PC-9 (cell line): ENCODE measurements at regions not wholly inside any gene's neighbourhood (a gene's known extent, or its start where the extent isn't known, plus 50 kb on each side); places are given as distances from the start of the nearest gene placed in this dataset.

Experiments used
- BruUV-seq: library from RNA; stranded (reverse); fragments of 400-500 nt; replicated peaks from 2 replicates; lab custom pipeline; 2021; lab: Mats Ljungman, UMichigan
- CTCF ChIA-PET: fragments of 300-600 bp; sonication (Branson Sonifier 250); formaldehyde crosslinking; loops from one replicate; lab custom pipeline; 2022; ENCODE audit warnings: antibody characterized with exemption; lab: Charles Lee
- POLR2A ChIA-PET: fragments of 300-600 bp; sonication (Branson Sonifier 250); formaldehyde crosslinking; loops from one replicate; lab custom pipeline; 2022; ENCODE audit warnings: antibody characterized with exemption; ENCODE audit not compliant: unreplicated experiment; lab: Charles Lee
- DNase-seq, 2 experiments: peaks; one replicate each; pipeline versions ENCODE4 v3.0.0 to v3.0.0-alpha.2; 2015 to 2022; ENCODE audit warnings: mixed read lengths in 1 of 2
- H2AFZ ChIP-seq: fragments of 200-600 bp; sonication (generic); 2 replicates; pipeline ENCODE4 v1.8.1; 2017; ENCODE audit warnings: antibody characterized with exemption
- H3F3A ChIP-seq: fragments of 200-600 bp; sonication (generic); 2 replicates; pipeline ENCODE4 v1.8.1; 2017; ENCODE audit warnings: antibody characterized with exemption, mild to moderate bottlenecking, low read depth; ENCODE audit not compliant: insufficient read depth
- H3K27ac ChIP-seq: fragments of 200-600 bp; sonication (generic); 2 replicates; pipeline ENCODE4 v1.6.1; 2016; ENCODE audit warnings: mixed run types
- H3K27me3 ChIP-seq: fragments of 200-600 bp; sonication (generic); 2 replicates; pipeline ENCODE4 v1.6.1; 2016; ENCODE audit warnings: low read depth, mixed run types; ENCODE audit not compliant: insufficient read depth
- H3K36me3 ChIP-seq: fragments of 200-600 bp; sonication (generic); 2 replicates; pipeline ENCODE4 v1.6.1; 2016; ENCODE audit warnings: low read depth, mixed run types
- H3K4me1 ChIP-seq: fragments of 200-600 bp; sonication (generic); replicated peaks from 2 replicates; pipeline ENCODE4 v1.6.1; 2016; ENCODE audit warnings: mixed run types; ENCODE audit not compliant: insufficient read depth
- H3K4me2 ChIP-seq: fragments of 200-600 bp; sonication (generic); 2 replicates; pipeline ENCODE4 v1.6.1; 2017; ENCODE audit warnings: mixed run types
- H3K4me3 ChIP-seq: fragments of 200-600 bp; sonication (generic); 2 replicates; pipeline ENCODE4 v1.6.1; 2016; ENCODE audit warnings: mixed run types
- H3K79me2 ChIP-seq: fragments of 200-600 bp; sonication (generic); 2 replicates; pipeline ENCODE4 v1.6.1; 2017; ENCODE audit warnings: low read depth, mixed run types
- H3K9me2 ChIP-seq: fragments of 200-600 bp; sonication (generic); 2 replicates; pipeline ENCODE4 v1.8.1; 2017; ENCODE audit warnings: mild to moderate bottlenecking; ENCODE audit not compliant: insufficient read depth
- H3K9me3 ChIP-seq: fragments of 200-600 bp; sonication (generic); 2 replicates; pipeline ENCODE4 v1.8.1; 2016; ENCODE audit warnings: low read depth; ENCODE audit not compliant: insufficient read depth
- H4K20me1 ChIP-seq: fragments of 200-600 bp; sonication (generic); 2 replicates; pipeline ENCODE4 v1.8.1; 2017; ENCODE audit not compliant: insufficient read depth
- EZH2 ChIP-seq: fragments of 200-600 bp; sonication (generic); IDR thresholded peaks from 2 replicates; pipeline ENCODE4 v1.8.0; 2017; ENCODE audit warnings: antibody characterized with exemption, low read depth
- intact Hi-C: fragments of 100-400 bp; cut with micrococcal nuclease; formaldehyde crosslinking; loops from one replicate; pipeline ENCODE4 v1.10.0; 2022; ENCODE audit not compliant: unreplicated experiment
- TF ChIP-seq, protein P1 (sequence below): fragments of 200-600 bp; sonication (generic); conservative IDR thresholded peaks from 2 replicates; pipeline ENCODE4 v1.6.1; 2017; ENCODE audit warnings: mixed run types, antibody characterized with exemption, mild to moderate bottlenecking, moderate library complexity

DNA sequence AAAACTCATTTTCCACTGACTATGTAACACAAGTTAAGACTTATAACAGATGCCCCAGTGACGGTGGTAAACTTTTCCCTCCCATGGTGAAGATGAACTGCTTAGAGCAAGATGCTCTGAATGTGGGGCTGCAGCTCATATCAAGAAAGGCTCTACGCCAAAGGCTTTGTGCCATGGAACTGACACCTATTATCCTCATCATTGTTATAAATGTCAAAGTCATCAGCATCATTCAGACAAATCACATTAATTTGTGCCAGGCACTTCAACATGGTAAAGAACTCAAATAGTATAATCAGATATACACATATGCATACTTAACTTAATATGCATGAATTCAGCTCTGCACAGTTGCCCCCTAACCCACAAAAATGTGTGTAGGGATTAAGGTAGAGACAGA, 305.9 kb upstream of the ATP10B start:
- Histone ChIP-seq H3K79me2 (no peaks in the 10 kb centered on the region), H3K27ac (no peak overlapping the region), H3K4me1 (no peaks in the 10 kb centered on the region), H3F3A (no peaks in the 10 kb centered on the region), H4K20me1 (no peaks in the 10 kb centered on the region), H3K4me3 (no peak overlapping the region), H3K9me2 (no peaks in the 10 kb centered on the region), H3K36me3 (no peaks in the 10 kb centered on the region), H3K4me2 (no peak overlapping the region), H3K9me3 (no peaks in the 10 kb centered on the region), H3K27me3 (no peaks in the 10 kb centered on the region), H2AFZ (no peak overlapping the region)
- intact Hi-C loops: no loop called here
- DNase-seq: no peak
- ChIA-PET POLR2A (interaction anchor here (0.6 kb wide), 1 partner anchor 359 kb away, joined by 4 read pairs; no protein-coding TSS in a partner anchor), CTCF (no interaction called here)
- TF ChIP-seq EZH2: no peak
- TF ChIP-seq, protein P1, sequence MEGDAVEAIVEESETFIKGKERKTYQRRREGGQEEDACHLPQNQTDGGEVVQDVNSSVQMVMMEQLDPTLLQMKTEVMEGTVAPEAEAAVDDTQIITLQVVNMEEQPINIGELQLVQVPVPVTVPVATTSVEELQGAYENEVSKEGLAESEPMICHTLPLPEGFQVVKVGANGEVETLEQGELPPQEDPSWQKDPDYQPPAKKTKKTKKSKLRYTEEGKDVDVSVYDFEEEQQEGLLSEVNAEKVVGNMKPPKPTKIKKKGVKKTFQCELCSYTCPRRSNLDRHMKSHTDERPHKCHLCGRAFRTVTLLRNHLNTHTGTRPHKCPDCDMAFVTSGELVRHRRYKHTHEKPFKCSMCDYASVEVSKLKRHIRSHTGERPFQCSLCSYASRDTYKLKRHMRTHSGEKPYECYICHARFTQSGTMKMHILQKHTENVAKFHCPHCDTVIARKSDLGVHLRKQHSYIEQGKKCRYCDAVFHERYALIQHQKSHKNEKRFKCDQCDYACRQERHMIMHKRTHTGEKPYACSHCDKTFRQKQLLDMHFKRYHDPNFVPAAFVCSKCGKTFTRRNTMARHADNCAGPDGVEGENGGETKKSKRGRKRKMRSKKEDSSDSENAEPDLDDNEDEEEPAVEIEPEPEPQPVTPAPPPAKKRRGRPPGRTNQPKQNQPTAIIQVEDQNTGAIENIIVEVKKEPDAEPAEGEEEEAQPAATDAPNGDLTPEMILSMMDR: no peak
- BruUV-seq: no TSS peak

DNA sequence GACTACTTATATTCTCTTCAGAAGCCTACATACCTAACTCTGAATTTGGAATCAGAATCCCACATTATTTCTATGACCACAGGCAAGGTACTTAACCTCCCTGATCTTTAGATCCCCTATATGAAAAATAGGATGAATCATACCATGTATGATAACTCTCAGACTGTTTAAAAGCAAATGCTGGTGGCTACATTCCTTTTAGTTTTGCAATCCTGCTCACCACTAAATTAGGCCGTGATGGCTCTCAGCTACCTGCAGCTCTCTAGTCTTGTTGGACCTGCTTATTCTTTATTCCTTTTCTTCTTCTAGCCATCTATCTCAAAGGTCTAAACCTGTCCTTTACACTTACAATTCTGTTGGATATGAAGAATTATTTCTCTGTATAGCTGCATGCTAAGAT, 303.4 kb upstream of the ATP10B start:
- no TSS peak for BruUV-seq
- Histone ChIP-seq H3K4me1 (no peaks in the 10 kb centered on the region), H3K4me2 (no peak overlapping the region), H3K27me3 (no peaks in the 10 kb centered on the region), H3K4me3 (no peak overlapping the region), H2AFZ (no peak overlapping the region), H3K9me3 (no peaks in the 10 kb centered on the region), H3F3A (no peaks in the 10 kb centered on the region), H3K36me3 (no peaks in the 10 kb centered on the region), H3K79me2 (no peaks in the 10 kb centered on the region), H4K20me1 (no peaks in the 10 kb centered on the region), H3K27ac (no peak overlapping the region), H3K9me2 (no peaks in the 10 kb centered on the region)
- no peak for TF ChIP-seq EZH2
- TF ChIP-seq, protein P1: no peak
- CTCF ChIA-PET: no interaction called here
- DNase-seq: no peak
- POLR2A ChIA-PET: no interaction called here
- intact Hi-C loops: no loop called here

DNA sequence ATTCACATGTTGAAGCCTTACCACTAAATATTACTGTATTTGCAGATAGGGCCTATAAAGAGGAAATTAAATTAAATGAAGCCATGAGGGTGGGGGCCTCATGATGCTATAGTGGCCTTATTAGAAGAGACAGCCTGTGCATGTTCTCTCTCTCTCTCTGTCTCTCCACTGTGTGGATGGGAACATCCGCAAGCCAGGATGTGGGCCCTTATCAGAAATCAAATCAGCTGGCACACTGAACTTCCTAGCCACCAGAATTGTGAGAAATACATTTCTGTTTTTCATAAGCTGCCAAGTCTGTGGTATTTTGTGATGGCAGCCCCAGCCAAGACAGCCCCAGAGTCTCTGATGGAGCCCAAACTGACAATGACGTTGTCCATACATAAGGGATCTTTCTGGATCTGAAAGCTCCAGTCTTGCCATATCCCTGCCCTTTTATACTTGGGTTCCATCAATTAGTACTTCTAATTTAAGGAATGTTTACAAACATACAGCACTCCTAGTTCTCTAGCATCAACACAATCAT, 300.5 kb upstream of the ATP10B start:
- Histone ChIP-seq H3K4me2 (no peak overlapping the region), H3K4me1 (no peaks in the 10 kb centered on the region), H3F3A (no peaks in the 10 kb centered on the region), H3K9me2 (no peaks in the 10 kb centered on the region), H3K9me3 (no peaks in the 10 kb centered on the region), H3K27ac (no peak overlapping the region), H3K79me2 (no peaks in the 10 kb centered on the region), H2AFZ (no peak overlapping the region), H3K4me3 (no peak overlapping the region), H3K36me3 (no peaks in the 10 kb centered on the region), H4K20me1 (no peaks in the 10 kb centered on the region), H3K27me3 (no peaks in the 10 kb centered on the region)
- ChIA-PET CTCF (no interaction called here), POLR2A (no interaction called here)
- BruUV-seq: no TSS peak
- no peak for DNase-seq
- TF ChIP-seq, protein P1: no peak
- no peak for TF ChIP-seq EZH2
- intact Hi-C loops: no loop called here
